GM18909 (cell line): ENCODE measurements at regions not wholly inside any gene's neighbourhood (a gene's known extent, or its start where the extent isn't known, plus 50 kb on each side); places are given as distances from the start of the nearest gene placed in this dataset.
"Not testable (repeated sequence)": the region's sequence is repeated elsewhere in the genome, so short reads cannot be mapped to it uniquely, and the experiment has no call there.

ENCODE experiments used
- ATAC-seq: cut with Tn5 transposase; IDR thresholded peaks from one replicate; pipeline ENCODE4 v1.9.1; 2021; ENCODE audit warnings: mild to moderate bottlenecking; ENCODE audit not compliant: unreplicated experiment, poor library complexity

GRCh38 chr9:89670114-89670513 is 65.3 kb downstream of the GADD45G start:
- no peak for ATAC-seq

GRCh38 chr9:89670801-89671434 is 66.1 kb downstream of the GADD45G start:
- ATAC-seq: no peak

GRCh38 chr9:89674667-89675057 is 69.8 kb downstream of the GADD45G start:
- ATAC-seq: no peak

GRCh38 chr9:89675058-89675742 is 70.4 kb downstream of the GADD45G start:
- no peak for ATAC-seq

GRCh38 chr9:89676281-89676680 is 71.5 kb downstream of the GADD45G start:
- ATAC-seq: no peak

GRCh38 chr9:89677702-89678395 is 73.0 kb downstream of the GADD45G start:
- no peak for ATAC-seq

GRCh38 chr9:89678396-89679015 is 73.7 kb downstream of the GADD45G start:
- ATAC-seq: no peak

- ATAC-seq: no peak
These were observed 74.2 kb downstream of the GADD45G start for GRCh38 chr9:89679016-89679415.

- ATAC-seq: no peak
These were observed 74.8 kb downstream of the GADD45G start for GRCh38 chr9:89679581-89679980.

- ATAC-seq: no peak
These were observed 76.0 kb downstream of the GADD45G start for GRCh38 chr9:89680547-89681467.

- not testable (repeated sequence) for ATAC-seq
These were observed 76.7 kb downstream of the GADD45G start for GRCh38 chr9:89681468-89681859.

GRCh38 chr9:89683626-89684025 is 78.8 kb downstream of the GADD45G start:
- ATAC-seq: no peak

GRCh38 chr9:89684218-89684617 is 79.4 kb downstream of the GADD45G start:
- no peak for ATAC-seq

GRCh38 chr9:89684912-89685636 is 80.3 kb downstream of the GADD45G start:
- ATAC-seq: no peak

- ATAC-seq: no peak
These were observed 80.9 kb downstream of the GADD45G start for GRCh38 chr9:89685698-89686097.

GRCh38 chr9:89686126-89686525 is 81.3 kb downstream of the GADD45G start:
- no peak for ATAC-seq

GRCh38 chr9:89686621-89687020 is 81.8 kb downstream of the GADD45G start:
- no peak for ATAC-seq

GRCh38 chr9:89687188-89687587 is 82.4 kb downstream of the GADD45G start:
- ATAC-seq: no peak

GRCh38 chr9:89687848-89688247 is 83.0 kb downstream of the GADD45G start:
- ATAC-seq: no peak
